Nephron (organoid): ENCODE measurements at regions not wholly inside any gene's neighbourhood (a gene's known extent, or its start where the extent isn't known, plus 50 kb on each side); places are given as distances from the start of the nearest gene placed in this dataset.

Source experiments
- H3K27ac Mint-ChIP-seq, 3 experiments: 2 replicates each; pipeline ENCODE4 v1.8.0; 2020; ENCODE audit warnings: mixed read lengths in 3 of 3, mild to moderate bottlenecking in 2 of 3, moderate library complexity in 1 of 3
- H3K27me3 Mint-ChIP-seq: 2 replicates; pipeline ENCODE4 v1.8.0; 2021; ENCODE audit warnings: low read depth, mild to moderate bottlenecking, moderate library complexity, mixed read lengths
- H3K36me3 Mint-ChIP-seq: 2 replicates; pipeline ENCODE4 v1.8.0; 2020; ENCODE audit warnings: low read depth, mixed read lengths
- H3K4me1 Mint-ChIP-seq: 2 replicates; pipeline ENCODE4 v1.8.0; 2020; ENCODE audit warnings: mixed read lengths
- H3K4me3 Mint-ChIP-seq, 3 experiments: 2 replicates each; pipeline ENCODE4 v1.8.0; 2020; ENCODE audit warnings: mild to moderate bottlenecking in 3 of 3, mixed read lengths in 3 of 3, moderate library complexity in 2 of 3
- H3K9me3 Mint-ChIP-seq: 2 replicates; pipeline ENCODE4 v1.8.0; 2020; ENCODE audit warnings: mixed read lengths
- TF ChIP-seq, protein P1 (sequence below), 3 experiments: fragments of 200-600 bp; sonication (generic); IDR thresholded peaks; one replicate each; pipeline ENCODE4 v1.5.0; 2021; ENCODE audit warnings: antibody characterized with exemption in 3 of 3; ENCODE audit not compliant: unreplicated experiment in 3 of 3

DNA sequence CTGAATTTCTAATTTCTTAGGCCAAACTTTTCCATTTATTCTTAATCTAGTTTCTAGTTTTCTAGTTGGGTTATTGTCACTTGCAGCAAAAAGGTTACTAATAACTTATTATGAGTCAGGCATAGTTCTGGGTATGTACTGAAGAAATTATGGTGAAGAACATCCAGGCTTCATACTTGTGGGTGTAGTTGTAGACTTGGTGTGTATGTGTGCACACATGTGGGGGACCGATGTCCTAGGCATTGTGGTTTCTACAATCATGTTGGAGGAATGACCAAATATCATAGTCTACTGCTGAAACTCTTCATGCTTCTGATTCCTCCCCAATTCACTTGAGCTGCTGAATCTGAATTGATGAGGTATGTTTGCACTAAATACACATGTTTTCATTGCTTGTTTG is 141.2 kb downstream of the PMAIP1 start:
- Mint-ChIP-seq H3K4me1 (no peaks in the 10 kb centered on the region), H3K9me3 (peaks cover 2% of the 10 kb centered on the region), H3K27ac (no peak overlapping the region), H3K27me3 (no peaks in the 10 kb centered on the region), H3K4me3 (no peak overlapping the region), H3K36me3 (no peaks in the 10 kb centered on the region)
- TF ChIP-seq, protein P1, sequence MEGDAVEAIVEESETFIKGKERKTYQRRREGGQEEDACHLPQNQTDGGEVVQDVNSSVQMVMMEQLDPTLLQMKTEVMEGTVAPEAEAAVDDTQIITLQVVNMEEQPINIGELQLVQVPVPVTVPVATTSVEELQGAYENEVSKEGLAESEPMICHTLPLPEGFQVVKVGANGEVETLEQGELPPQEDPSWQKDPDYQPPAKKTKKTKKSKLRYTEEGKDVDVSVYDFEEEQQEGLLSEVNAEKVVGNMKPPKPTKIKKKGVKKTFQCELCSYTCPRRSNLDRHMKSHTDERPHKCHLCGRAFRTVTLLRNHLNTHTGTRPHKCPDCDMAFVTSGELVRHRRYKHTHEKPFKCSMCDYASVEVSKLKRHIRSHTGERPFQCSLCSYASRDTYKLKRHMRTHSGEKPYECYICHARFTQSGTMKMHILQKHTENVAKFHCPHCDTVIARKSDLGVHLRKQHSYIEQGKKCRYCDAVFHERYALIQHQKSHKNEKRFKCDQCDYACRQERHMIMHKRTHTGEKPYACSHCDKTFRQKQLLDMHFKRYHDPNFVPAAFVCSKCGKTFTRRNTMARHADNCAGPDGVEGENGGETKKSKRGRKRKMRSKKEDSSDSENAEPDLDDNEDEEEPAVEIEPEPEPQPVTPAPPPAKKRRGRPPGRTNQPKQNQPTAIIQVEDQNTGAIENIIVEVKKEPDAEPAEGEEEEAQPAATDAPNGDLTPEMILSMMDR (IDR thresholded peaks at IDR 0.05; ENCODE audit: unreplicated experiment in 3 of 3) = no peak

DNA sequence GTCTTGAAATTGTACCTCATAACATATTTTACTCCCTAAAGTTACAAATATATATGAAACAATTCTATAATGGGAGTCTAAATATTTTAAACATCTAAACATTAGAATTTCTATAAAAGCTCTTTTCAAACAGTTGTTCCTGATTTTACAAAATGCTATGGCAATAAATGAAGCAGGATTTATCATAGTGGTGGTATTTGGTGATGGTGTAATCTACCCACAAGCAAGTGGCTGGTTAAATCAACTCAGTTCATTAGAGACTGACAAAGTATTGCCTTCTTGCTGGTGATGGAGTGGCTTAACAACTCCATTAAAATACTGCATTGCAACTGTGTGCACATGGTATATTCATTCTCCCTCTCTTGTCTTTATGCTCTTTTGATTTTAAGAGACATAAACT is 138.9 kb downstream of the PMAIP1 start:
- H3K36me3 Mint-ChIP-seq = no peaks in the 10 kb centered on the region
- no peak overlapping the region for H3K4me3 Mint-ChIP-seq
- no peaks in the 10 kb centered on the region for H3K27me3 Mint-ChIP-seq
- no peak overlapping the region for H3K27ac Mint-ChIP-seq
- peaks cover 5% of the 10 kb centered on the region for H3K9me3 Mint-ChIP-seq
- TF ChIP-seq, protein P1 (IDR thresholded peaks at IDR 0.05; ENCODE audit: unreplicated experiment in 3 of 3) = no peak
- no peaks in the 10 kb centered on the region for H3K4me1 Mint-ChIP-seq

DNA sequence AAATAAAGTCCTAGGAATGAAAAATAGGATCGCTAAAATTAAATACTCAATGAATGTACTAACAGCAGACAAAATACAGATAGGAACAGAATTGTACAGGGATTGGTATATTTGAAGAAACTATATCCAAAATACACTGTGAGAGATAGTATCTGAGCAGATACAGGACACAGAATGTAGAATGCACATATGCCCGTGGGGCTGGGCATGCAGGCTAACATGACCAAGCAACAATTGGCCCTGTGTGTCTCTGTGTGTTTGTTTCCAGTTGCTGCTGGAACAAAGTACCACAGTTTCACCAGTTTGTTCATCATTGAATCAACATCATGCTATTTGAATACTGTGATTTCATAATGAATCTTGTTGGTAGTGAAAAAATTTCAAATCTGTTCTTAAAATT is 127.6 kb downstream of the PMAIP1 start:
- Mint-ChIP-seq H3K4me1 (no peaks in the 10 kb centered on the region), H3K9me3 (no peaks in the 10 kb centered on the region), H3K27ac (no peak overlapping the region), H3K36me3 (no peaks in the 10 kb centered on the region), H3K4me3 (no peak overlapping the region), H3K27me3 (no peaks in the 10 kb centered on the region)
- TF ChIP-seq, protein P1 (IDR thresholded peaks at IDR 0.05; ENCODE audit: unreplicated experiment in 3 of 3) = no peak

DNA sequence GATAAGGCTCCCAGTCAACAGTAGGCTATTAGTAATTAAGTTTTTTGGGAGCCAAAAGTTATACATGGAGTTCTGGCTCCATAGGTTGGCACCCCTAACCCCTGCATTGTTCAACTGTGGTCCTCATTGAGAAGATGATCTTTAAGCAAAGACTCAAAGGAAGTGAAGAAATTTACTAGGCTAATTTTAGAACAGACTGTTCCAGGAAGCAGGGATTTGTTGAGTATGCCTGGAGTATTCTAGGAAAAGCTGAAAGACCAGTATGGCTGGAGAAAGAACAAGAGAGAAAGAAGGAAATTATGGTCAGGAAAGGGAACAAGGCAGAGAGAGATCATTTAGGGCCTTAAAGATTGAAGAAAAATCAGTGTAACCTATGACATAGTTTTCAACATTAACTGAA is 125.1 kb downstream of the PMAIP1 start:
- no peaks in the 10 kb centered on the region for H3K27me3 Mint-ChIP-seq
- H3K4me1 Mint-ChIP-seq = peaks cover 12% of the 10 kb centered on the region
- TF ChIP-seq, protein P1 (IDR thresholded peaks at IDR 0.05; ENCODE audit: unreplicated experiment in 3 of 3) = no peak
- H3K36me3 Mint-ChIP-seq = no peaks in the 10 kb centered on the region
- H3K27ac Mint-ChIP-seq = no peak overlapping the region
- H3K9me3 Mint-ChIP-seq = no peaks in the 10 kb centered on the region
- H3K4me3 Mint-ChIP-seq = no peak overlapping the region

DNA sequence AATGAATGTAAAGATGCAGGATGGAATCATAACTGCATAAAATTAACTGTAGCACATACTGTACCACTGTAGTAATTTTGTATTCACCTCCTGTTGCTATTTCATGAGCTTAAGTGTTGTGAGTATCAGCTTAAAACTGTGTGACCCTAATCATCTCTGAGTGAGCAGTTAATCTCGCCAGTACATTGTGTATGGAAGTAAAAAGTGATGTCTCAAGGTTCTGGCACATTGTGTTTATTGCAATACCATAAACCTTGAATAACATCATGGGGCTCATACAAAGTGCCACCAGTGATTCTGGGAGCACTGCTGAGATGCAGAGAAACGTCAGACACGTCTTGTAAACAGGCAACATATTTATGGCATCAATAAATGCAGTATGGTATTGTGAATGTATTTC is 124.5 kb downstream of the PMAIP1 start:
- no peak overlapping the region for H3K4me3 Mint-ChIP-seq
- no peaks in the 10 kb centered on the region for H3K27me3 Mint-ChIP-seq
- H3K36me3 Mint-ChIP-seq = no peaks in the 10 kb centered on the region
- no peaks in the 10 kb centered on the region for H3K9me3 Mint-ChIP-seq
- H3K27ac Mint-ChIP-seq = no peak overlapping the region
- TF ChIP-seq, protein P1 (IDR thresholded peaks at IDR 0.05; ENCODE audit: unreplicated experiment in 3 of 3) = no peak
- H3K4me1 Mint-ChIP-seq = peaks cover 12% of the 10 kb centered on the region

DNA sequence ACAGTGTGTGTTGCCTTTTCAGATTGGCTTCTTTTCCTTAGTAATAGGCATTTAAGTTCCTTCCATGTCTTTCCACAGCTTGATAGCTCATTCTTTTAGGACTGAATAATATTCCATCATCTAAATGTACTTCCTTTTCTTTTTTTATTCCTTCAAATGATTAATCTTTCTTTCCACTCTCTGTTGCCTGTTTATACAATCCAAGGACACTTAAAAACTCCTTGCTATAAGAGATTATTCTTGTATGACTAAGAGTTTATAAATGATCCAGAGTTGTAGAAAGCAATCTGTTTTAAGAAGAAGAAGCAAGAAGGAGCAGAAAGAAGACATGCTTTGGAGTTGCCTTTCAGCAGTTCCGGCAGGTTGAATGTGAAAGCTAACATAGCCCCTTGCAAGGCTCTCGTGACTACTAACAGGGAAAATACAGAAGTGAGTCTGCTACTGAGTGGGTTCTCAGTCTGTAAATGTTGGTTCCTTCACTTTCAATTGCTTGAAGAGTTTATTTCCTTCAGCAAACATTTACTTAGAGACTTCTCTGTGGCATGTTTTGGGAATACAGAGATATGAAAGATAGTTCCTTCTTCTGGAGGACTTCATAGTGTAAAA is 123.0 kb downstream of the PMAIP1 start:
- peaks cover 12% of the 10 kb centered on the region for H3K4me1 Mint-ChIP-seq
- H3K36me3 Mint-ChIP-seq = no peaks in the 10 kb centered on the region
- TF ChIP-seq, protein P1 (IDR thresholded peaks at IDR 0.05; ENCODE audit: unreplicated experiment in 3 of 3) = no peak
- no peaks in the 10 kb centered on the region for H3K9me3 Mint-ChIP-seq
- no peaks in the 10 kb centered on the region for H3K27me3 Mint-ChIP-seq
- H3K4me3 Mint-ChIP-seq = no peak overlapping the region
- no peak overlapping the region for H3K27ac Mint-ChIP-seq
